Kidney (tissue), 13 donors: ENCODE measurements at regions not wholly inside any gene's neighbourhood (a gene's known extent, or its start where the extent isn't known, plus 50 kb on each side); places are given as distances from the start of the nearest gene placed in this dataset.
A peak's percentile ranks its signal among the peaks of the same experiment; 100 is the strongest.
"Not testable (repeated sequence)": the region's sequence is repeated elsewhere in the genome, so short reads cannot be mapped to it uniquely, and the experiment has no call there.

Experiments
- DNase-seq, 5 donors: peaks; one replicate each; pipeline ENCODE4 v3.0.0-alpha.2; 2013 to 2020
- FAIRE-seq: peaks from 2 replicates; lab custom pipeline; 2012; peaks lifted over from hg19 to GRCh38; lab: Jason Lieb, UNC
- H3K27ac ChIP-seq, 2 donors: one replicate each; pipeline ENCODE4 v1.7.0; 2013; ENCODE audit warnings: low read depth in 2 of 2, low read length in 2 of 2, inconsistent platforms in 1 of 2
- H3K27me3 ChIP-seq: one replicate; pipeline ENCODE4 v1.7.1; 2013; ENCODE audit warnings: low read length, inconsistent platforms; ENCODE audit not compliant: control insufficient read depth, insufficient read depth
- H3K36me3 ChIP-seq, 3 donors: one replicate each; pipeline versions ENCODE4 v1.7.0 to v1.7.1; 2013; ENCODE audit warnings: low read length in 3 of 3, control low read depth in 1 of 3, inconsistent platforms in 1 of 3; ENCODE audit not compliant: insufficient read depth in 3 of 3, control insufficient read depth in 2 of 3
- H3K4me1 ChIP-seq, 3 donors: one replicate each; pipeline versions ENCODE4 v1.7.0 to v1.7.1; 2013; ENCODE audit warnings: low read length in 3 of 3, inconsistent platforms in 1 of 3, low read depth in 1 of 3; ENCODE audit not compliant: control insufficient read depth in 2 of 3, insufficient read depth in 2 of 3
- H3K4me3 ChIP-seq, 3 donors: one replicate each; pipeline versions ENCODE4 v1.7.0 to v1.8.1; 2013; ENCODE audit warnings: low read length in 3 of 3, control low read depth in 1 of 3, inconsistent platforms in 1 of 3
- H3K9ac ChIP-seq, 3 donors: one replicate each; pipeline versions ENCODE4 v1.7.0 to v1.7.1; 2013; ENCODE audit warnings: low read length in 3 of 3, control low read depth in 1 of 3, inconsistent platforms in 1 of 3
- H3K9me3 ChIP-seq, 3 donors: one replicate each; pipeline versions ENCODE4 v1.7.0 to v1.7.1; 2013; ENCODE audit warnings: low read length in 3 of 3, control low read depth in 1 of 3, inconsistent platforms in 1 of 3; ENCODE audit not compliant: control insufficient read depth in 2 of 3, insufficient read depth in 1 of 3
- CTCF ChIP-seq: IDR thresholded peaks from 3 replicates; pipeline ENCODE4 v1.5.1; 2012; ENCODE audit warnings: mild to moderate bottlenecking, moderate library complexity, borderline replicate concordance; ENCODE audit not compliant: insufficient read depth; ENCODE audit errors: extremely low read depth
- intact Hi-C: fragments of 100-400 bp; cut with DNase I; formaldehyde crosslinking; loops from one replicate; pipeline ENCODE4 v1.11.1; 2022
- donor health status: control.
- donor health status: control.
- donor health status: control.
- donor health status: control.
- donor health status: control.
- donor health status: DM: yes; HTN: yes; CAD: no.
- donor health status: Normal renal cell carcinoma (clear cell type).

DNA sequence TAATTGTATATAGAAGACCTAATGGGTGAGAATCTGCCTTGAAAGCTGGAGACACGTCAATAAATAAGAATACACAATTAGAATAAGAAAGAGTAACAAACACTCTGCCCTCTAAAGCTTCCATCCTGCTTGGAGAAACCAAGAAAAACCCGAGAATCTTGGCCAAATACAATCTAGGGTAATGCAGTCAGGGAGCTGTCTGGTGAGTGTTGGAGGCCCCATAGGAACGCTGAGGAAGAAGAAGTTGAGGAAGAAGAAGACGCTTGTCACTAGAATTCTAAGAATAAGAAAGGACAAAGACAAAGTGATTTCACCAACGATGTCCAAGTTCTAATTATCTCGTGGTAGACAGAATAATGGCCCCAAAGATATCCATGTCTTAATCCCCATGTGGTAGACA is 4485.9 kb upstream of the OR11H1 start:
- no peak for FAIRE-seq
- no peak for DNase-seq
- TF ChIP-seq CTCF: no peak

GRCh38 chr22:11043289-11043688 is 4484.7 kb upstream of the OR11H1 start:
- intact Hi-C loops, H3K27me3 ChIP-seq, H3K4me3 ChIP-seq, H3K36me3 ChIP-seq, H3K9ac ChIP-seq, DNase-seq, FAIRE-seq, H3K27ac ChIP-seq, H3K4me1 ChIP-seq: not testable (repeated sequence)
- H3K9me3 ChIP-seq: peaks cover 0 to 21% (median 0%) of the 10 kb centered on the region in 3 donors

More for the DNA sequence above, 4485.9 kb upstream of the OR11H1 start:
- H3K27ac ChIP-seq: no peak overlapping the region
- no peak overlapping the region for H3K4me3 ChIP-seq
- H3K9ac ChIP-seq: no peak overlapping the region
- H3K36me3 ChIP-seq: no peaks in the 10 kb centered on the region
- intact Hi-C loops: no loop called here
- H3K4me1 ChIP-seq: no peaks in the 10 kb centered on the region
- H3K9me3 ChIP-seq: peaks cover 0 to 25% (median 0%) of the 10 kb centered on the region in 3 donors
- no peaks in the 10 kb centered on the region for H3K27me3 ChIP-seq

- H3K4me3 ChIP-seq, H3K9me3 ChIP-seq, intact Hi-C loops, H3K27me3 ChIP-seq, H3K9ac ChIP-seq, H3K4me1 ChIP-seq, H3K27ac ChIP-seq, H3K36me3 ChIP-seq, DNase-seq, FAIRE-seq: not testable (repeated sequence)
These were observed 4479.1 kb upstream of the OR11H1 start for GRCh38 chr22:11048884-11049283.

DNA sequence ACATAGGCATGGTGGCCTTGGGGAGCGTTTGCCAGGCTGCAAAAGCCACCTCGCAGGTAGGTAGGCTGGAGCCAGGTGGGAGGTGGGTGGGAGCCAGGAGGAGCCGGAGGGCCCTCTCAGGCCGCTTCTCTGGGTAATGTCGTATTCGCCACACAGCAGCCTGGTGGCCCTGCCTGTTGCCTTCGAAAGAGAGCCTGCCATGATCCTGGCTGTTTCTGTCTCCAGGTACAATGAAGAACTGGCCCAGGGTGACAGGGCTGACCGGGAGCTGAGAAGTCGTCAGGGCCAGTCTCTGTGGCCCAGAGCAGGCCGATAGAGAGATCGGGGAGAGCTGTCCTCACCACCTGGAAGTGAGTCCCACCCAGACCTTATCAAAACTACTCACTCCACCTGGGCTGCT is 4477.8 kb upstream of the OR11H1 start:
- H3K36me3 ChIP-seq, H3K27ac ChIP-seq, H3K9me3 ChIP-seq, H3K4me3 ChIP-seq, H3K4me1 ChIP-seq, intact Hi-C loops, FAIRE-seq, H3K9ac ChIP-seq, H3K27me3 ChIP-seq: not testable (repeated sequence)
- peak in 2 of 5 donors; percentile 9 to 49 for DNase-seq

- peaks cover 0 to 15% (median 1%) of the 10 kb centered on the region in 3 donors for H3K9me3 ChIP-seq
- H3K9ac ChIP-seq, H3K36me3 ChIP-seq, H3K27ac ChIP-seq, H3K4me1 ChIP-seq, H3K27me3 ChIP-seq, H3K4me3 ChIP-seq, FAIRE-seq, intact Hi-C loops: not testable (repeated sequence)
- DNase-seq: peak in 2 of 5 donors; percentile 15 to 53
These were observed 4476.4 kb upstream of the OR11H1 start for GRCh38 chr22:11051401-11052112.

- intact Hi-C loops, H3K9ac ChIP-seq, H3K36me3 ChIP-seq, H3K4me1 ChIP-seq, FAIRE-seq, H3K4me3 ChIP-seq, H3K27ac ChIP-seq, H3K27me3 ChIP-seq: not testable (repeated sequence)
- H3K9me3 ChIP-seq: peaks cover 1 to 17% (median 5%) of the 10 kb centered on the region in 3 donors
- peak in 3 of 5 donors; percentile 8 to 75 (median 24) for DNase-seq
These were observed 4474.3 kb upstream of the OR11H1 start for GRCh38 chr22:11053403-11054344.

DNA sequence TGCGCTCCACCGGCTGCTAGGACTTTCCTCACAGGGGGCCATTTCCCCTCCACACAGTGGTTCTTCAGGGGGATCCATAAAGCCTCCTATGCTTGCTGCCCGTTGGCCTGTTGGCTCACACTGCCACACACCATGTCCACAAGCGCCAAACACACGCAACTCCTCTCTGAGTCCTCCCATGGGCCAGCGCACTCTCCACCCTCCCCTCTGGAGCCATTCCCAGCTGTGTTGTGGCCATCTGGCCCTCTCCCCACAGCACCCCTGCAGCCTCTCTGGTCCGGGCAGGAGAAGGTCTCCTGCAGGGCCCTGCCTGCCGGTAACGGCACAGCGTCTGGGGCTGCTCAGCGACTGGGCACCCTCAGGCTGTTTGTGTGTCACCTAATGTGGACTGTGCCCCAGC is 4473.3 kb upstream of the OR11H1 start:
- FAIRE-seq, H3K27ac ChIP-seq, H3K36me3 ChIP-seq, H3K9ac ChIP-seq, H3K4me1 ChIP-seq, intact Hi-C loops, H3K4me3 ChIP-seq, H3K27me3 ChIP-seq: not testable (repeated sequence)
- DNase-seq: peak in 3 of 5 donors; percentile 9 to 85 (median 16)
- peaks cover 0 to 17% (median 5%) of the 10 kb centered on the region in 3 donors for H3K9me3 ChIP-seq
